ENCODE measurements at regions not wholly inside any gene's neighbourhood (a gene's known extent, or its start where the extent isn't known, plus 50 kb on each side); places are given as distances from the start of the nearest gene placed in this dataset.

DNA sequence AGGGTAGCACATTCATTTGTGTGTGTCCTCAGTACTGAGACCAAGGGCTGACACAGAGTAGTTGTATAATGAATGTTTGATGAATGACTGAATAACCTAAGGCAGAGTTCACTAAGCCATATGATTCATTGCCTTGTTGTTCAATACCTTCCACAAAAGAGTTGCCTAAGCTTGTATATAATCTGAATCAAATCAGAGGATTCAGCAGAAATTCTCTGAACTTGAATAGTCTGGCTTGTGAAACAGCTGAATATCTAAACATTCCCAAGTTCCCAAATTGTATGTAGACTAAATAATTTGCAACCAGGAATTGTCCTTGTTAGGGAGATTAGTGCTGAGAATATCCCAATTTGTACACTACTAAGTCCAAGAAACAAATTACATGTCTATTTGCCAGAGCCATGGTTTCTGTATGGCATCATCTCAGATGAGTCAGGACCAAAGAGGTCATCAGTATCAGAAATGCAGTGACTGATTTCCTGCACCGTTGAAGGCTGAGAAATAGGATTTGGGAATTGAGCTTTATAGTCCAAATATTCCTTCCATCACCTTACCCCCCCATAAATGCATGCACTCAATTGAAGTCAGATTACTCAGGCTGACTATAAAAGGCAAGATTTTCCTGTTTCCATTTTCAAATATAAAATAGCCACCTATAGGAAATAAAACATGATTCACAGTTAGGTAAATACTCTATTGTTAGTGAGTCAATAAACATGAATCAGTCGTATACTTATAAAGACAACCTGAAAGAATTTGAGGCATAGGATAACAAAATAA lies 168.7 kb downstream of the PHLDA1 start:
- H3K36me3 ChIP-seq (ENCODE audit: low read depth), result no peaks in the 10 kb centered on the region
- H3K9me3 ChIP-seq (ENCODE audit: low read depth), result no peaks in the 10 kb centered on the region
- H3K27ac ChIP-seq, result peak overlapping the region; percentile 70
- H3K27me3 ChIP-seq (replicated peaks; ENCODE audit: insufficient read depth), result no peaks in the 10 kb centered on the region
- H3K4me3 ChIP-seq, result no peak overlapping the region; the same call in 1 of the 2 replicates
- H3K9me2 ChIP-seq (ENCODE audit: insufficient read depth), result no peaks in the 10 kb centered on the region
- peaks cover 28% of the 10 kb centered on the region for H3F3A ChIP-seq (ENCODE audit: insufficient read depth)
- DNase-seq, result peak; percentile 83
- H3K79me2 ChIP-seq (ENCODE audit: insufficient read depth), result no peaks in the 10 kb centered on the region
- H3K4me1 ChIP-seq (ENCODE audit: insufficient read depth), result peaks cover 32% of the 10 kb centered on the region
- WGBS, 2 experiments (ENCODE audit: low coverage in 1 of 2, low lambda C conversion rate in 2 of 2, missing lambda C conversion rate in 2 of 2), result 1 to 2% methylated on average over 2 of the region's 2 CpGs
- H4K20me1 ChIP-seq (ENCODE audit: insufficient read depth), result no peaks in the 10 kb centered on the region
- H3K9ac ChIP-seq, result 0 out of 2 replicates have a peak overlapping the region, but pooled peaks have one; percentile 1
- TF ChIP-seq EZH2 (IDR thresholded peaks at IDR 0.05; ENCODE audit: insufficient read depth, poor library complexity, severe bottlenecking) (no peak), EZH2phosphoT487 (IDR thresholded peaks at IDR 0.05; ENCODE audit: insufficient read depth, low read depth) (no peak)
- H3K4me2 ChIP-seq (ENCODE audit: unreplicated experiment), result peak overlapping the region; percentile 36
- no peak overlapping the region for H2AFZ ChIP-seq
- in situ Hi-C loops (cut with MboI), result no loop called here

DNA sequence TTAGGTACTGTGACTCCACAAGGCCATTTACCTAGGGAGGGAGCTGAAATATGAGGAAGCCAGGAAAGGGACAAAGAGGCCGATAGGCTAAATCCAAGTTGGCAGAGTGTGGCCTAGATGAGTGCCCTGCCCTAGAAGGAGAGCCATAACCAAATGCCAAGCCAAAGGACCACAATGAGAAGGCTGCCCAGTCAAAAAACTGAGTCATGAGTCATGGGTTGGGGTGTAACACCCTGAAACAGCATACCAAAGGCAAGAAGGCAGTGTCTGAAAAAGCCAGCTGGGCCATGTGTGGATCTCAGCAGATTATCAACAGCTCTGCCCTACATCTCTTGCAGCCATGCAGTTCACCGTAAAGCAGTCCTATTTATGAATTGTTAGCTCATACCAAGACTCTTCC lies 171.7 kb downstream of the PHLDA1 start:
- WGBS, 2 experiments (ENCODE audit: low coverage in 1 of 2, low lambda C conversion rate in 2 of 2, missing lambda C conversion rate in 2 of 2), result 55 to 56% methylated on average over 2 of the region's 2 CpGs
- Histone ChIP-seq H3K27me3 (replicated peaks; ENCODE audit: insufficient read depth) (no peaks in the 10 kb centered on the region), H3K9ac (no peak overlapping the region), H3K79me2 (ENCODE audit: insufficient read depth) (no peaks in the 10 kb centered on the region), H3K4me2 (ENCODE audit: unreplicated experiment) (no peak overlapping the region), H3K4me1 (ENCODE audit: insufficient read depth) (peaks cover 41% of the 10 kb centered on the region), H3K4me3 (no peak overlapping the region), H2AFZ (no peak overlapping the region), H3K9me2 (ENCODE audit: insufficient read depth) (no peaks in the 10 kb centered on the region), H3F3A (ENCODE audit: insufficient read depth) (peaks cover 37% of the 10 kb centered on the region), H4K20me1 (ENCODE audit: insufficient read depth) (no peaks in the 10 kb centered on the region), H3K27ac (no peak overlapping the region), H3K9me3 (ENCODE audit: low read depth) (no peaks in the 10 kb centered on the region), H3K36me3 (ENCODE audit: low read depth) (no peaks in the 10 kb centered on the region)
- in situ Hi-C loops (cut with MboI), result no loop called here
- TF ChIP-seq EZH2phosphoT487 (IDR thresholded peaks at IDR 0.05; ENCODE audit: insufficient read depth, low read depth), result no peak
- TF ChIP-seq EZH2 (IDR thresholded peaks at IDR 0.05; ENCODE audit: insufficient read depth, poor library complexity, severe bottlenecking), result no peak
- peak; percentile 45 for DNase-seq

DNA sequence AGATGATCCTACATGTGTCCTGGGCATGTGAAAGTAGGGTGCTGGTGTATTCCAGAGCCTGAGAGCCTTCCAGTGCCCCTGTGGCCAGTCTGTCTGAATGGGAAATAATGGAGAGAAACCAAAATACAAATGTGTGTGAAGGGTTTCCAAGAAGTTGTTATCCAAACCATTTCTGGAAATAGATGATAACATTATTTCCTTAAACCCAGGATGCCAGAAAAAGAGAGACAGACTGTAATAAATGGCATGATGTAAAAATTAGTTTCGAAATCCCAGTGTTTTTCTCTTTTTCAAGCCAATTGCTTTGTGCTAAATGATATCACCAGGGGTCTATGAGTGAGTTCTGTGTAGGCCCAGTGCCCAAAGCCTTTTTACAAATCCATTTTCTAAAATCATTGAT lies 175.3 kb downstream of the PHLDA1 start:
- in situ Hi-C loops (cut with MboI), result no loop called here
- Histone ChIP-seq H3K4me3 (no peak overlapping the region), H3K4me1 (ENCODE audit: insufficient read depth) (peaks cover 37% of the 10 kb centered on the region), H3K9me2 (ENCODE audit: insufficient read depth) (no peaks in the 10 kb centered on the region), H3K9me3 (ENCODE audit: low read depth) (no peaks in the 10 kb centered on the region), H3K79me2 (ENCODE audit: insufficient read depth) (no peaks in the 10 kb centered on the region), H3K27me3 (replicated peaks; ENCODE audit: insufficient read depth) (no peaks in the 10 kb centered on the region), H3K4me2 (ENCODE audit: unreplicated experiment) (no peak overlapping the region), H3K27ac (no peak overlapping the region), H2AFZ (no peak overlapping the region), H3K36me3 (ENCODE audit: low read depth) (no peaks in the 10 kb centered on the region), H4K20me1 (ENCODE audit: insufficient read depth) (no peaks in the 10 kb centered on the region), H3K9ac (no peak overlapping the region), H3F3A (ENCODE audit: insufficient read depth) (peaks cover 23% of the 10 kb centered on the region)
- TF ChIP-seq EZH2 (IDR thresholded peaks at IDR 0.05; ENCODE audit: insufficient read depth, poor library complexity, severe bottlenecking), result no peak
- TF ChIP-seq EZH2phosphoT487 (IDR thresholded peaks at IDR 0.05; ENCODE audit: insufficient read depth, low read depth), result no peak
- no peak for DNase-seq
- 50 to 63% methylated on average over 1 of the region's 1 CpG for WGBS, 2 experiments (ENCODE audit: low coverage in 1 of 2, low lambda C conversion rate in 2 of 2, missing lambda C conversion rate in 2 of 2)

DNA sequence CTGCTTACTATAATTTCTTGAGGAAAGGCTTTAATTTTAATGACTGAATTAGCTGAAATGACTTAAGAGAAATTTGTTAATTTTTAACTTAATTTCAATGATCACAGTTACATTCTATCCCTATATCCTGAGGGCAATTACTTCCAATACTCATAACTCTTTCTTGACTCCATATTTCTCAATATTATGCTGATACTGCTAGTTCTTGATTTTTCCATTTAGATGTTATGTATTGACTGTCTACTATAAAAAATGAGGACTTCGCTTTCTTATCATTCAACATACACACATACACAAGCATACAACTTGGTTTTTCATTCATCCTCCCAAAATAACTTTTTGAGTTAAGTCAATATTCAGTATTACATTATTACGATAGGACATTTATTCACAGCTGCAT lies 176.2 kb downstream of the PHLDA1 start:
- Histone ChIP-seq H3K36me3 (ENCODE audit: low read depth) (no peaks in the 10 kb centered on the region), H3K4me3 (peak overlapping the region; percentile 19; the same call in 1 of the 2 replicates), H3K4me2 (ENCODE audit: unreplicated experiment) (peak overlapping the region; percentile 29), H3K9me3 (ENCODE audit: low read depth) (no peaks in the 10 kb centered on the region), H3F3A (ENCODE audit: insufficient read depth) (peaks cover 29% of the 10 kb centered on the region), H3K9me2 (ENCODE audit: insufficient read depth) (no peaks in the 10 kb centered on the region), H4K20me1 (ENCODE audit: insufficient read depth) (no peaks in the 10 kb centered on the region), H3K79me2 (ENCODE audit: insufficient read depth) (no peaks in the 10 kb centered on the region), H3K27me3 (replicated peaks; ENCODE audit: insufficient read depth) (no peaks in the 10 kb centered on the region), H3K4me1 (ENCODE audit: insufficient read depth) (peaks cover 45% of the 10 kb centered on the region), H3K9ac (no peak overlapping the region), H3K27ac (peak overlapping the region; percentile 31; the same call in 1 of the 2 replicates), H2AFZ (0 out of 2 replicates have a peak overlapping the region, but pooled peaks have one; percentile 13)
- no peak for DNase-seq
- WGBS, 2 experiments (ENCODE audit: low coverage in 1 of 2, low lambda C conversion rate in 2 of 2, missing lambda C conversion rate in 2 of 2), result 98% methylated on average over 2 of the region's 2 CpGs
- no peak for TF ChIP-seq EZH2phosphoT487 (IDR thresholded peaks at IDR 0.05; ENCODE audit: insufficient read depth, low read depth)
- no peak for TF ChIP-seq EZH2 (IDR thresholded peaks at IDR 0.05; ENCODE audit: insufficient read depth, poor library complexity, severe bottlenecking)
- in situ Hi-C loops (cut with MboI), result no loop called here
